ENCODE measurements at regions not wholly inside any gene's neighbourhood (a gene's known extent, or its start where the extent isn't known, plus 50 kb on each side); places are given as distances from the start of the nearest gene placed in this dataset.
A peak's percentile ranks its signal among the peaks of the same experiment; 100 is the strongest.
"Not testable (repeated sequence)": the region's sequence is repeated elsewhere in the genome, so short reads cannot be mapped to it uniquely, and the experiment has no call there.

GRCh38 chr1:120941066-120941465 is 51.5 kb downstream of the PPIAL4A start:
- H2BK15ac ChIP-seq (ENCODE audit: low read depth, poor library complexity, severe bottlenecking); H3K9ac ChIP-seq (ENCODE audit: low read length); DNase-seq; H2BK12ac ChIP-seq (ENCODE audit: low read length in 2 of 2); H2AFZ ChIP-seq (ENCODE audit: low read depth, low read length); H3K27ac ChIP-seq (ENCODE audit: low read length, poor library complexity, severe bottlenecking); H3K23ac ChIP-seq (ENCODE audit: low read length in 2 of 2); H4K91ac ChIP-seq (ENCODE audit: low read length); H2AK5ac ChIP-seq (ENCODE audit: low read length, severe bottlenecking); H3K79me1 ChIP-seq (replicated peaks; ENCODE audit: low read length, poor library complexity, severe bottlenecking); H3K14ac ChIP-seq (ENCODE audit: low read length in 2 of 2); H3K4me2 ChIP-seq (ENCODE audit: low read length, poor library complexity, severe bottlenecking); H3K9me3 ChIP-seq (ENCODE audit: control insufficient read depth, low read length); H3K18ac ChIP-seq (ENCODE audit: low read depth in 1 of 2, low read length in 2 of 2); H2BK5ac ChIP-seq (ENCODE audit: low read depth, low read length, poor library complexity, severe bottlenecking); H3K36me3 ChIP-seq (ENCODE audit: control insufficient read depth in 1 of 2, insufficient read depth in 2 of 2, low read depth in 1 of 2, low read length in 2 of 2); H3K4ac ChIP-seq (ENCODE audit: low read depth in 1 of 2, low read length in 2 of 2); H4K8ac ChIP-seq (ENCODE audit: low read length); H3K4me1 ChIP-seq (ENCODE audit: control insufficient read depth, insufficient read depth, low read depth, low read length); H2BK120ac ChIP-seq (ENCODE audit: low read depth, low read length); H3K27me3 ChIP-seq (ENCODE audit: control insufficient read depth in 1 of 2, insufficient read depth in 1 of 2, low read length in 2 of 2); H3K4me3 ChIP-seq (ENCODE audit: insufficient read depth in 1 of 2, low read depth in 1 of 2, low read length in 2 of 2): not testable (repeated sequence)
- WGBS, result no CpG with 5 or more reads among the region's 6 CpGs

GRCh38 chr1:120941836-120942217 is 52.3 kb downstream of the PPIAL4A start:
- H3K4me3 ChIP-seq (ENCODE audit: insufficient read depth in 1 of 2, low read depth in 1 of 2, low read length in 2 of 2), result peak overlapping the region; percentile 53 to 77
- H3K14ac ChIP-seq (ENCODE audit: low read length in 2 of 2); H3K4ac ChIP-seq (ENCODE audit: low read depth in 1 of 2, low read length in 2 of 2); H3K36me3 ChIP-seq (ENCODE audit: control insufficient read depth in 1 of 2, insufficient read depth in 2 of 2, low read depth in 1 of 2, low read length in 2 of 2); H4K91ac ChIP-seq (ENCODE audit: low read length); H2AFZ ChIP-seq (ENCODE audit: low read depth, low read length); H3K27ac ChIP-seq (ENCODE audit: low read length, poor library complexity, severe bottlenecking); H2BK15ac ChIP-seq (ENCODE audit: low read depth, poor library complexity, severe bottlenecking); H2AK5ac ChIP-seq (ENCODE audit: low read length, severe bottlenecking); H3K27me3 ChIP-seq (ENCODE audit: control insufficient read depth in 1 of 2, insufficient read depth in 1 of 2, low read length in 2 of 2); H4K8ac ChIP-seq (ENCODE audit: low read length); H3K23ac ChIP-seq (ENCODE audit: low read length in 2 of 2); H3K18ac ChIP-seq (ENCODE audit: low read depth in 1 of 2, low read length in 2 of 2); H2BK5ac ChIP-seq (ENCODE audit: low read depth, low read length, poor library complexity, severe bottlenecking); H3K9me3 ChIP-seq (ENCODE audit: control insufficient read depth, low read length); H2BK120ac ChIP-seq (ENCODE audit: low read depth, low read length); H2BK12ac ChIP-seq (ENCODE audit: low read length in 2 of 2); H3K4me1 ChIP-seq (ENCODE audit: control insufficient read depth, insufficient read depth, low read depth, low read length); H3K79me1 ChIP-seq (replicated peaks; ENCODE audit: low read length, poor library complexity, severe bottlenecking); DNase-seq: not testable (repeated sequence)
- WGBS, result 0% methylated on average over 3 of the region's 12 CpGs
- H3K4me2 ChIP-seq (ENCODE audit: low read length, poor library complexity, severe bottlenecking), result peak overlapping the region; percentile 74
- peak overlapping the region; percentile 89 for H3K9ac ChIP-seq (ENCODE audit: low read length)

GRCh38 chr1:120942218-120942944 is 52.8 kb downstream of the PPIAL4A start:
- Histone ChIP-seq H3K18ac (ENCODE audit: low read depth in 1 of 2, low read length in 2 of 2) (peak overlapping the region; percentile 62 to 93), H4K91ac (ENCODE audit: low read length) (peak overlapping the region; percentile 50)

GRCh38 chr1:120942945-120943319 is 53.4 kb downstream of the PPIAL4A start:
- H3K23ac ChIP-seq (ENCODE audit: low read length in 2 of 2); H2BK15ac ChIP-seq (ENCODE audit: low read depth, poor library complexity, severe bottlenecking); H2BK5ac ChIP-seq (ENCODE audit: low read depth, low read length, poor library complexity, severe bottlenecking); H2AK5ac ChIP-seq (ENCODE audit: low read length, severe bottlenecking); DNase-seq; H4K8ac ChIP-seq (ENCODE audit: low read length); H2AFZ ChIP-seq (ENCODE audit: low read depth, low read length); H2BK12ac ChIP-seq (ENCODE audit: low read length in 2 of 2); H3K36me3 ChIP-seq (ENCODE audit: control insufficient read depth in 1 of 2, insufficient read depth in 2 of 2, low read depth in 1 of 2, low read length in 2 of 2); H3K27ac ChIP-seq (ENCODE audit: low read length, poor library complexity, severe bottlenecking); H3K9me3 ChIP-seq (ENCODE audit: control insufficient read depth, low read length); H3K4ac ChIP-seq (ENCODE audit: low read depth in 1 of 2, low read length in 2 of 2); H2BK120ac ChIP-seq (ENCODE audit: low read depth, low read length); H3K79me1 ChIP-seq (replicated peaks; ENCODE audit: low read length, poor library complexity, severe bottlenecking); H3K18ac ChIP-seq (ENCODE audit: low read depth in 1 of 2, low read length in 2 of 2); H3K14ac ChIP-seq (ENCODE audit: low read length in 2 of 2); H3K9ac ChIP-seq (ENCODE audit: low read length); H3K4me2 ChIP-seq (ENCODE audit: low read length, poor library complexity, severe bottlenecking); H3K27me3 ChIP-seq (ENCODE audit: control insufficient read depth in 1 of 2, insufficient read depth in 1 of 2, low read length in 2 of 2); H3K4me3 ChIP-seq (ENCODE audit: insufficient read depth in 1 of 2, low read depth in 1 of 2, low read length in 2 of 2); H3K4me1 ChIP-seq (ENCODE audit: control insufficient read depth, insufficient read depth, low read depth, low read length); H4K91ac ChIP-seq (ENCODE audit: low read length): not testable (repeated sequence)
- no CpG with 5 or more reads among the region's 9 CpGs for WGBS

More at GRCh38 chr1:120942218-120942944, 52.8 kb downstream of the PPIAL4A start:
- H2BK15ac ChIP-seq (ENCODE audit: low read depth, poor library complexity, severe bottlenecking); H3K4ac ChIP-seq (ENCODE audit: low read depth in 1 of 2, low read length in 2 of 2); H3K79me1 ChIP-seq (replicated peaks; ENCODE audit: low read length, poor library complexity, severe bottlenecking); H2AFZ ChIP-seq (ENCODE audit: low read depth, low read length); H3K23ac ChIP-seq (ENCODE audit: low read length in 2 of 2); H3K36me3 ChIP-seq (ENCODE audit: control insufficient read depth in 1 of 2, insufficient read depth in 2 of 2, low read depth in 1 of 2, low read length in 2 of 2); H2AK5ac ChIP-seq (ENCODE audit: low read length, severe bottlenecking); H3K27me3 ChIP-seq (ENCODE audit: control insufficient read depth in 1 of 2, insufficient read depth in 1 of 2, low read length in 2 of 2); H3K14ac ChIP-seq (ENCODE audit: low read length in 2 of 2); H3K9me3 ChIP-seq (ENCODE audit: control insufficient read depth, low read length); H2BK120ac ChIP-seq (ENCODE audit: low read depth, low read length); H4K8ac ChIP-seq (ENCODE audit: low read length); H3K4me1 ChIP-seq (ENCODE audit: control insufficient read depth, insufficient read depth, low read depth, low read length): not testable (repeated sequence)
- peak overlapping the region in 1 of 2 experiments; percentile 63 for H2BK12ac ChIP-seq (ENCODE audit: low read length in 2 of 2)
- under 1% methylated on average over 30 of the region's 34 CpGs for WGBS
- peak overlapping the region; percentile 74 for H3K4me2 ChIP-seq (ENCODE audit: low read length, poor library complexity, severe bottlenecking)
- DNase-seq, result peak; percentile 90
- peak overlapping the region; percentile 53 to 77 for H3K4me3 ChIP-seq (ENCODE audit: insufficient read depth in 1 of 2, low read depth in 1 of 2, low read length in 2 of 2)
- H3K27ac ChIP-seq (ENCODE audit: low read length, poor library complexity, severe bottlenecking), result peak overlapping the region; percentile 76
- H3K9ac ChIP-seq (ENCODE audit: low read length), result peak overlapping the region; percentile 89
- H2BK5ac ChIP-seq (ENCODE audit: low read depth, low read length, poor library complexity, severe bottlenecking), result peak overlapping the region; percentile 92

All from mesenchymal stem cell (in vitro differentiated cells and primary cell).